HG02798 (cell line): ENCODE measurements at regions not wholly inside any gene's neighbourhood (a gene's known extent, or its start where the extent isn't known, plus 50 kb on each side); places are given as distances from the start of the nearest gene placed in this dataset.

Experiments
- ATAC-seq: cut with Tn5 transposase; IDR thresholded peaks from one replicate; pipeline ENCODE4 v1.9.1; 2021; ENCODE audit warnings: mild to moderate bottlenecking; ENCODE audit not compliant: unreplicated experiment, poor library complexity

DNA sequence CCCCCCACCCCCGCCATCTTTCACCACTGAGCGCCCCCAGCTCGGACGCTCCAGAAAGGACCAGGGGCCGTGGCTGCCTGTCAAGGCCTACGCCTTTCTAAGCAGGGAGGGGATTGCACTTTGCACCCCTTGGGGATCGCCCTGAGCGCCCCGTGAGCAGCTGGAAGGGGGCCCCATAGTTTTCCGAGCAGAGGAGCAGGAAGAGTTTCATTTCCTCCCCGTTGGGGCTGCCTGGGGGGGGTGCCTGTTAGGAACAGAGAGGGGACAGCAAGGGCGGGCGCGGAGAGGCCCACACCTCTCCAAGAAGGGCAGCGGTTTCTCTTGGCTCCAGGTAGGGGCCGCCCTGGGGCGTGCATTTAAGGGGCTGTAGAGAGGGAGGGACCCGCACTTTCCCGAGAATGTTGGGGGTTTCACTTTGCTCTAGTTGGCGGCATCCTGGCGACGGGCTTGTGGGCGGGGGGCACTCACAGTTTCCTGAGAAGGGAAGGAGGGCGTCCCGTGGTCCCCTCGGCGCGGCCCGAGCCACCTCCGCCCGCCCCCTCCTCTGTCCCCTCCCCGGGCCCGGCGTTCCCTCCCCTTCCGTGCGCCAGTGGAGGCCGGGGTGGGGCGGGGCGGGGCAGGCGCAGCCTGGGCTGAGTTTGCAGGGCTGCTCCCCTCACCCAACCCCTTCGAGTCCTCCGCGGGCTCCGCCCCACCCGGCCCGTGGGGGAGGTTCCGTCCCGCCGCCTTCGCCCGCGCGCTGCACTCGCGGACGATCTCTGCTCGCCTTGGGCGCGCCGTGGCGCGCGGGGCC, 82.3 kb upstream of the CD99 start:
- peak; percentile 97 for ATAC-seq

- no peak for ATAC-seq
Observed at GRCh38 chrX:2607113-2607512, 84.0 kb upstream of the CD99 start.

DNA sequence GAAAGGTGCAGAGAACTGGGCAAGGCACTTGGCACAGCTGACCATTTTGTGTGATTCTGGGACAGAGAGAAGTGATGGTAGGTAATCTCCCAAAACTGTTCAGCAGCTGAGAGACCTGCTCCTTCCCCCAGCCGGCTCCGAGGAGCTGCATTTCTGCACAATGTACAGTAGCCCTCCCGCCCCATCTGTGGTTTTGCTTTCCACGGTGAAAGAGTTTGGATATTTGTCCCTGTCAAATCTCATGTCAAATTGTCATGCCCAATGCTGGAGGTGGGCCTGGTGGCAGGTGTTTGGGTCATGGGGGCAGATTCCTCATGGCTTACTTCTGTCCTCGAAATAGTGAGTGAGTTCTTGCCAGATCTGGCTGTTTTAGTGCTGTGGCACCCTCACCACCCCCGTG, 90.5 kb upstream of the CD99 start:
- no peak for ATAC-seq

DNA sequence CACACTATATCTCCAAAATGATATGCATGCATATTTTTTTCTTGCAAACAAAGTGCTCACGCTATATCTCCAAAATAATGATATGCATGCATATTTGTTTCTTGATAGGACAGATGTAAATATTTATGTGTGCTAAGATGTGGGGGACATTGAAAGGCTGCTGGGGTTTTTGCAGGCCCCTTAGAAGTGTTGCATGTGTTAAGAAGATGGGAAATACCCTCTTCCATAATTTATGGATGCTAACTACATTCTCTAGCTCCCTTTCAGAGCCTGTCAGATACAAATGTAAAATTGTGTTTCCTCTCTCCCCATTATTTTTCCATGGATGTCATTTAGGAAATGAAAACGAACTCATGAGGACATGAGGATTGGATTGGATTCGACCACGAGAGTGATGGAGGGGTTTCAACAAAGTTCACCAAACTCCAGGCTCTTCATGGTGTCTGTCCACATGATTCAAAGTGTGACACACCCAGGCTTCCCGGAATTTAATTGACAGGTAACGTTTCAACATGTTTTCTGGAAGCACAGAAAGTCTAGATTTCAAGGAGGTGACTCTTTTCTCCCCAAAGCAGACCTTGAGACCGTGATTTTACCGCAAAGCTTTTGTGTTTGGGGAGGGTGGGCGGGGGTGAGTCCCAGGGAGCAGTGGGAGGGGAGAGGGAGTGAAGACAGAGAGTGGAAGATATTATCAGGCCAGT, 94.4 kb upstream of the CD99 start:
- no peak for ATAC-seq

DNA sequence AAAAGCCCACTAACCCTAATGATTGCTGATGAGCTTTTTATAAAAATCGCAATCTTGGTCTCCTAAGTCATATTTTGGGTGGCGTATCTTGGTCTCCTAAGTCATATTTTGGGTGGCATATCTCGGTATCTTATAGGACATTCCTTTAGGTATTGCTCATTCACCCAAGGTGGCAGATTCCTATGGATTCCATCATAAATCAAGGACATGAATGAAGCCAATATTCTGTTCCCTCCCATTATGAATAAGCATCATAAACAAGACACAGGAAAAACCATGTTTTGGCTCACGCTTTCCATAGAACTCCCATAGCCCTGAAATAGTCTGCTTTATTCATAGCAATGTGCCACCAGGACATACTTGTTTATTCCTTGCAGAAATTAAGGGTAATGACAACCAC, 95.0 kb upstream of the CD99 start:
- ATAC-seq = no peak

GRCh38 chrX:2595258-2595657, 94.5 kb upstream of the DHRSX start:
- no peak for ATAC-seq

- no peak for ATAC-seq
Observed at GRCh38 chrX:2594491-2594890, 93.7 kb upstream of the DHRSX start.

DNA sequence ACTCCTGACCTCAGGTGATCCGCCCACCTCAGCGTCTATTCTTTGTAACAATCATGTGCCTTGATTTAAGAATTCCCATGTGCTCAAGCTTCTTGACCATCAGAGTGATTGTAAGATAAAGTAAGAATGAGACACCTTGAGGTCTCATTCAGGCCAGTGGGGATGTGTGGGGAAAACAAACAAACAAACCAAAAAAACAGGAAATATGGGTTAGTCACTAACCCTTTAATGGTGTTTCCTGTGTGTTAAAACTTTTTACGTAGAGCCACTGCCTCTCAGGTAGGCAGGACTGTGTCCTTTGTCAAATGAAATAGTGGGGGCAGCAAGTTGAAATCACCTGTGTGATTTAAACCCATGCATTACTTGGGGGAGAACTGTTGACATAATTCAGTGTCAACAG, 91.5 kb upstream of the DHRSX start:
- no peak for ATAC-seq

- no peak for ATAC-seq
Observed at GRCh38 chrX:2589186-2590020, 88.6 kb upstream of the DHRSX start.

- no peak for ATAC-seq
Observed at GRCh38 chrX:2588049-2588448, 87.3 kb upstream of the DHRSX start.

DNA sequence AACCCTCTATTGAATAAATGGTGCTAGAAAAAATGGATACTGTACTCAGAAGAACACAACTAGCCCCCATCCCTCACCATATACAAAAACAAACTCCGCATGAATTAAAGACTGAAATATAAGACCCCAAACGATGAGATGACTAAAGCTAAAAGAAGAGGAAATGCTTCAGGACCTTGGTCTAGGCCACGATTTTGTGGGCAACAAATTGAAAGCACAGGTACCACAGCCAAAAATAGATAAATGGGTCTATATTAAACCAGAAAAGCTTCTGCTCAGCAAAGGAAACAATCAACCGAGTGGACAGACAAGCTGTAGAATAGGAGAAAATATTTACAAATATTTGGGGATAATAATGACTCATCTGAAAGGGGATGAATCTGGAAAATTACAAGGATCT, 86.4 kb upstream of the DHRSX start:
- no peak for ATAC-seq

DNA sequence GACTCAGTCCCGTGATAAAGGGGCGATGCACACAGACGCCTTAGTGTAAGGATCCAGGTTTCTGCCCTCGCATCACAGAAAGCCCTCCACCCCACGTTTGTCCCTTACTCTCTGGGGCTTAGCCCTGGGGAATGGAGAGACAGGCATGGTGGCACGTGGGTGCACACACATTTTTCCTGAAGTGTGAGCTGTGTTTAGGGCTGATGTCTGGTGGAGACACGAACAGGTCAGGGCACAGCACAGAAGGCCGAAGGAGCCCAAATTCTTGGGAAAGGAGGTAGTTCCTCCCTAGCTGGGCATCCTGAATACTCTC, 84.3 kb upstream of the DHRSX start:
- no peak for ATAC-seq

GRCh38 chrX:2584251-2585157, 83.7 kb upstream of the DHRSX start:
- no peak for ATAC-seq

- ATAC-seq = no peak
Observed at GRCh38 chrX:2583194-2584162, 82.7 kb upstream of the DHRSX start.

DNA sequence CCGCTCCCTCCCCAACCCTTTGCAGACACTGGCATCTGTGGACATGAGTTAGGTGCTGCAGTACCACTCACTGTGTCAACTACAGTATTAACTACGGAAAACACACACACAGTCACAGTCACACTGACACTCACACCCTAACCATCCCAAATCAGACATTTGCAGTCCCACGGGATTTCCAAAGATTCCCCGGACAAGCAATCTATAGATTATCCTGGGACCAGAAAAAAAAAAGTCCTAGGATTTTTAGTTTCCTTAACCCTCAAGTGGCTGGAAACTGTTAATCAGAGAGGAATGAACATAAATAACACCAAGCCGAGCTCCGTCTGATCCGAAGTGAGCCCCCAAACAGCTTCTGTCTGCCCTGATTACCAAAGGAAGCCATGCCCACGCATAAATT, 81.9 kb upstream of the DHRSX start:
- ATAC-seq = no peak

GRCh38 chrX:2581296-2581695, 80.5 kb upstream of the DHRSX start:
- no peak for ATAC-seq

DNA sequence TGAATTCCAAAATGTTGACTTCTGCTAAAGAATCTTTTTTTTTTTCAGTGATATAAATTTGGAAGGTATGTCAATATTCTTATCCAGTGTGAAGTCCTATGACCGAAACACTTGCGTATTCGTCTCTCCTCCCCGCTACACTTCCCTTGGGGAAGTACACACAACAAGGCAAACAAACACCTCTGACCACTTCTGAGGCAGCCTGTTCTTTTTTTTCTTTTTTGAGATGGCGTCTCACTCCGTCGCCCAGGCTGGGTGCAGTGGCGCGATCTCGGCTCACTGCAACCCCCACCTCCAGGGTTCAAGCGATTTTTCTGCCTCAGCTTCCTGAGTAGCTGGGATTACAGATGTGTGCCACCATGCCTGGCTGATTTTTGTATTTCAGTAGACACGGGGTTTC, 78.1 kb upstream of the DHRSX start:
- ATAC-seq = no peak

- ATAC-seq = no peak
Observed at GRCh38 chrX:2577844-2578466, 77.2 kb upstream of the DHRSX start.

DNA sequence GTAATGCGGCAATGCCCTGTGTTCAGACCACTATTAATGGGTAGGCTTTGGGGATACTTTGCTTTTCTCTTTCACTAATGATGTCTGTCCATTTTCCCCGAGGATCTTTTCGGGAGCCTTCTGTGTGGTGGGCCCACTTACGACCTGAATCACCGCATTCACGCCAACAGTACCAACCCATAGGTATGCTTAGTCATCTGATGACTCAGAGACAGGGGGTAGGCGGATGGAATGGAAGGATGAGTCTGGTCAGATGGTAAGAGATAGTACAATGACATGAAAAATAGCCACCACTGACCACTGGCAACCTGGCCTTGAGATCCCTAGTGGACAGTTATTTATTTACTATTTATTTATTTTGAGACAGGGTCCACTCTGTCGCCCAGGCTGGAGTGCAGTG, 76.0 kb upstream of the DHRSX start:
- no peak for ATAC-seq
